Osteoblast (primary cell): ENCODE measurements at regions not wholly inside any gene's neighbourhood (a gene's known extent, or its start where the extent isn't known, plus 50 kb on each side); places are given as distances from the start of the nearest gene placed in this dataset.
"Not testable (repeated sequence)": the region's sequence is repeated elsewhere in the genome, so short reads cannot be mapped to it uniquely, and the experiment has no call there.

Source experiments
- DNase-seq: peaks from one replicate; pipeline ENCODE4 v3.0.0; 2011; ENCODE audit warnings: low spot score, mixed read lengths; ENCODE audit not compliant: insufficient read length; ENCODE audit errors: missing footprints
- H2AFZ ChIP-seq: 2 replicates; pipeline ENCODE4 v1.6.0; 2011; ENCODE audit warnings: mild to moderate bottlenecking, low read length
- H3K27ac ChIP-seq: 2 replicates; pipeline ENCODE4 v1.5.1; 2011; ENCODE audit warnings: mild to moderate bottlenecking, low read depth, low read length, moderate library complexity
- H3K27me3 ChIP-seq: 2 replicates; pipeline ENCODE4 v1.6.0; 2012; ENCODE audit warnings: mild to moderate bottlenecking, control low read depth, inconsistent platforms, low read length, moderate library complexity; ENCODE audit not compliant: insufficient read depth
- H3K36me3 ChIP-seq: 2 replicates; pipeline ENCODE4 v1.5.1; 2011; ENCODE audit warnings: mild to moderate bottlenecking, low read length, control low read depth, moderate library complexity; ENCODE audit not compliant: insufficient read depth
- H3K4me1 ChIP-seq: 2 replicates; pipeline ENCODE4 v1.5.1; 2011; ENCODE audit warnings: mild to moderate bottlenecking, low read length, control low read depth, moderate library complexity; ENCODE audit not compliant: insufficient read depth
- H3K4me2 ChIP-seq: 2 replicates; pipeline ENCODE4 v1.6.0; 2011; ENCODE audit warnings: mild to moderate bottlenecking, low read length; ENCODE audit not compliant: insufficient read depth
- H3K4me3 ChIP-seq: fragments of 200-600 bp; sonication (generic); 3 replicates; pipeline ENCODE4 v1.5.1; 2012; ENCODE audit warnings: mild to moderate bottlenecking, low read length, inconsistent platforms; ENCODE audit not compliant: insufficient read depth
- H3K79me2 ChIP-seq: 2 replicates; pipeline ENCODE4 v1.6.0; 2012; ENCODE audit warnings: mild to moderate bottlenecking, low read length, control low read depth, inconsistent platforms; ENCODE audit not compliant: insufficient read depth
- H3K9me3 ChIP-seq: 2 replicates; pipeline ENCODE4 v1.5.1; 2011; ENCODE audit warnings: low read depth, low read length, control low read depth
- H4K20me1 ChIP-seq: 2 replicates; pipeline ENCODE4 v1.6.0; 2012; ENCODE audit warnings: mild to moderate bottlenecking, low read length, control low read depth; ENCODE audit not compliant: insufficient read depth
- TF ChIP-seq, protein P1 (sequence below): IDR thresholded peaks from 2 replicates; pipeline ENCODE4 v1.5.1; 2011; ENCODE audit warnings: mild to moderate bottlenecking, low read depth, low read length, moderate library complexity; ENCODE audit errors: extremely low read depth

DNA sequence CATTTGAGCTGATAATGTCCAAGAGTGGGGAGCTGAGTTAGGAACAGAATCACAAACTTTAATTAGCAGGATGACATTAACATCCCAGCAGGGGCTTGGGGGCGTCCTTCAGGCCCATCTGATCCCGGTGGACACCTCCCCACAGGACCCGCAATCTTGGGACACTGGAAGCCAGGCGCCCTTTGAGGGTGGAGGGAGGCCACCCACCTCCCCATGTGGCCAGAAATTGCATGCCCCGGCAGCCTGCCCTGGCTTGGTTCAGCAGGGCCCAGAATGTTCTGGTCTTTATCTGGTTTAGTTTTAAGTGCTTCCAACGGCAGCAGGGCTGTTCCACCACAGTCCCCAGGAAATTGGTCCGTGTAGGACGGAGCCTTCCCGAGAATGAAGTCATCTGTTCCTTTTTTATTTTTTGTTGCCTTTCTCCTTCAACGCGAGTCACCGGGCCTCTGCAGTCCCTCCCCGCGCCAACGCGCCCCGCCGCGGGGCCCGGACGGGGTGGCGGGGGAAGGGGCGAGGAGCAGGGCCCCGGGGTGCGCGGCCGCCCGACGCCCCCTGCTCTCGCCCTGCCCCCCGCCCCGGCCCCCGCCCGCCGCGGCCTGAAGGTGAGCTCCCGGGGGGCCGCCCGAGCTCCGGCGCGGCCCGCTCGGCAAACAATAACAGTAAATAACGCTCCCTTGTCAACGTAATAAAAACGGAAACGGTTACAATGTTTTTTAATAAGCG, 207.9 kb downstream of the C9orf50 start:
- DNase-seq: peak; percentile 95
- Histone ChIP-seq H3K27me3 (no peaks in the 10 kb centered on the region), H3K9me3 (no peaks in the 10 kb centered on the region), H3K4me1 (peaks cover 13% of the 10 kb centered on the region), H3K4me3 (peak overlapping the region; percentile 71), H3K27ac (peak overlapping the region; percentile 99), H2AFZ (peak overlapping the region; percentile 83), H4K20me1 (no peaks in the 10 kb centered on the region), H3K79me2 (no peaks in the 10 kb centered on the region), H3K36me3 (no peaks in the 10 kb centered on the region), H3K4me2 (peak overlapping the region; percentile 57)
- TF ChIP-seq, protein P1, sequence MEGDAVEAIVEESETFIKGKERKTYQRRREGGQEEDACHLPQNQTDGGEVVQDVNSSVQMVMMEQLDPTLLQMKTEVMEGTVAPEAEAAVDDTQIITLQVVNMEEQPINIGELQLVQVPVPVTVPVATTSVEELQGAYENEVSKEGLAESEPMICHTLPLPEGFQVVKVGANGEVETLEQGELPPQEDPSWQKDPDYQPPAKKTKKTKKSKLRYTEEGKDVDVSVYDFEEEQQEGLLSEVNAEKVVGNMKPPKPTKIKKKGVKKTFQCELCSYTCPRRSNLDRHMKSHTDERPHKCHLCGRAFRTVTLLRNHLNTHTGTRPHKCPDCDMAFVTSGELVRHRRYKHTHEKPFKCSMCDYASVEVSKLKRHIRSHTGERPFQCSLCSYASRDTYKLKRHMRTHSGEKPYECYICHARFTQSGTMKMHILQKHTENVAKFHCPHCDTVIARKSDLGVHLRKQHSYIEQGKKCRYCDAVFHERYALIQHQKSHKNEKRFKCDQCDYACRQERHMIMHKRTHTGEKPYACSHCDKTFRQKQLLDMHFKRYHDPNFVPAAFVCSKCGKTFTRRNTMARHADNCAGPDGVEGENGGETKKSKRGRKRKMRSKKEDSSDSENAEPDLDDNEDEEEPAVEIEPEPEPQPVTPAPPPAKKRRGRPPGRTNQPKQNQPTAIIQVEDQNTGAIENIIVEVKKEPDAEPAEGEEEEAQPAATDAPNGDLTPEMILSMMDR: no peak

DNA sequence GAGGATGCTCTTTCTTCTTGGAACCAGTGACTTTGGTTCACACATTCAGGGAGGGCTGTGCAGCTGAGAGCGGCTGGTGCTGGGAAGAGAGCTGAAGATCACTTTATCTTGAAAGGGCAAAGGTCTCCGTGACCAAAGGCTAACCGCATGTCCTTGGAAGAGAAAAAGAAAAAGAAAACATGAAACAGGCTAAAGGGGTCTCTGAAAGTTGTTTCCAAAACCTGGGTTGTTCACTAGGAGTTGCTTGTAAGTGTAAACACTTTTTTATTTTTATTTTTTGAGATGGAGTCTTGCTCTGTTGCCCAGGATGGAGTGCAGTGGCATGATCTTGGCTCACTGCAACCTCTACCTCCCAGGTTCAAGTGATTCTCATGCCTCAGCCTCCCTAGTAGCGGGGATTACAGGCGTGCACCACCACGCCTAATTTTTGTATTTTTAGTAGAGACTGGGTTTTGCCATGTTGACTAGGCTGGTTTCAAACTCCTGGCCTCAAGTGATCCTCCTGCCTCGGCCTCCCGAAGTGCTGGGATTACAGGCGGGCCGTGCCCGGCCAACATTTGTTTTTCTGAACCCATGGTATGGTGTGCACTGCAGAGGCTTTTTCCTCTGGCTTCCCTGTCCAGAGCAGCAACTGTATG, 208.6 kb downstream of the C9orf50 start:
- H3K4me3 ChIP-seq, H4K20me1 ChIP-seq, H3K79me2 ChIP-seq, H3K9me3 ChIP-seq, H3K27me3 ChIP-seq, H3K36me3 ChIP-seq: not testable (repeated sequence)
- Histone ChIP-seq H3K4me1 (peaks cover 13% of the 10 kb centered on the region), H3K27ac (peak overlapping the region; percentile 99), H3K4me2 (peak overlapping the region; percentile 53), H2AFZ (peak overlapping the region; percentile 83)
- peak; percentile 44 for DNase-seq

DNA sequence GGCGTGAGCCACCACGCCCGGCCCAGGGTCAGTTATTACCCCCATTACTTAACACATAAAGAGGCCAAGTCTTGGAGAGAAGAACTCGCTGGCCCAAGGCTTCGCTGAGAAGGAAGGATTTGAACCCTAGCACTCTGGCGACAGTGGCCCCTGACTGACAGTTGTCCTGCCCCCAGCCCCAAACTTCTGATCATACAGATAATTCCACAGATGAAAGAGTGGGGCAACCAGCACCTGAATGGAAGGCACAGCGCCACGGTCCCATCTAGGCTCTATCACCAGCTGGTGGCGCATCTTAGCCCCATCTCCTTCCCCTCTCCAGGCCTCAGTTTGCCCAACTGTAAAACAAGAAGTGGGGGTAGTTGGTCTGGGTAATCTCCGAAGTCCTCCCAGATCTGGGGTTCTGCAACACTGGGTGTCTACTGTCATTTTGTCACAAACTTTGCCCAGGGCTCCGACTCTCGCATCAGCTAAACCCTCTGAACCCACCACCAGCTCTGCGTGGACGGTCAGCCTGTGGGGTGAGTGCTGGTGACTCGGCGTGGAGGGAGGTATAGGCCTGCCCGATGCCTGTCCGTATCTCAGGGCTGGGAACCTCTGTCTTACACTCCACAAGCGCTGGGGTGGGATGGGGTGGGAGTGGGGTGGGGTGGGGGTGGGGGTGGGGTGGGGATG, 209.3 kb downstream of the C9orf50 start:
- Histone ChIP-seq H3K79me2 (no peaks in the 10 kb centered on the region), H2AFZ (no peak overlapping the region), H4K20me1 (no peaks in the 10 kb centered on the region), H3K4me1 (peaks cover 13% of the 10 kb centered on the region), H3K27me3 (no peaks in the 10 kb centered on the region), H3K4me2 (no peak overlapping the region), H3K9me3 (no peaks in the 10 kb centered on the region), H3K27ac (no peak overlapping the region), H3K36me3 (no peaks in the 10 kb centered on the region), H3K4me3 (no peak overlapping the region)
- peak; percentile 22 for DNase-seq
- TF ChIP-seq, protein P1: no peak

DNA sequence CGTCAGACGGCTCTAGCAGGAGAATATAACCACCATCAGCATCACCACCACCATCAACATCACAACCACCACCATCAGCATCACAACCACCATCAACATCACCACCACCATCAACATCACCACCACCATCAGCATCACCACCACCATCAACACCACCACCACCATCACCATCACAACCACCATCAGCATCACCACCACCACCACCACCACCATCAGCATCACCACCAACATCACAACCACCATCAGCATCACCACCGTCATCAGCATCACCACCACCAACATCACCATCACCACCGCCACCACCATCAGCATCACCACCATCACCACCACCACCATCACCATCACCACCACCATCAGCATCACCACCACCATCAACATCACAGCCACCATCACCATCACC, 210.7 kb downstream of the C9orf50 start:
- H3K36me3 ChIP-seq: no peaks in the 10 kb centered on the region
- H3K4me1 ChIP-seq: peaks cover 13% of the 10 kb centered on the region
- no peak overlapping the region for H2AFZ ChIP-seq
- no peak overlapping the region for H3K4me3 ChIP-seq
- TF ChIP-seq, protein P1: no peak
- no peaks in the 10 kb centered on the region for H4K20me1 ChIP-seq
- no peak overlapping the region for H3K27ac ChIP-seq
- H3K4me2 ChIP-seq: no peak overlapping the region
- no peaks in the 10 kb centered on the region for H3K79me2 ChIP-seq
- no peaks in the 10 kb centered on the region for H3K27me3 ChIP-seq
- DNase-seq: no peak
- no peaks in the 10 kb centered on the region for H3K9me3 ChIP-seq
